HG03571 (cell line): ENCODE measurements at regions not wholly inside any gene's neighbourhood (a gene's known extent, or its start where the extent isn't known, plus 50 kb on each side); places are given as distances from the start of the nearest gene placed in this dataset.
"Not testable (repeated sequence)": the region's sequence is repeated elsewhere in the genome, so short reads cannot be mapped to it uniquely, and the experiment has no call there.

Experiments used
- ATAC-seq: cut with Tn5 transposase; IDR thresholded peaks from one replicate; pipeline ENCODE4 v1.9.1; 2021; ENCODE audit not compliant: unreplicated experiment

GRCh38 chr18:78875778-78876650 lies 103.6 kb upstream of the SALL3 start:
- no peak for ATAC-seq

GRCh38 chr18:78876868-78877267 lies 102.8 kb upstream of the SALL3 start:
- ATAC-seq = no peak

- no peak for ATAC-seq
Observed at GRCh38 chr18:78878335-78878734, 101.3 kb upstream of the SALL3 start.

- ATAC-seq = not testable (repeated sequence)
Observed at GRCh38 chr18:78879072-78879883, 100.3 kb upstream of the SALL3 start.

- ATAC-seq = no peak
Observed at GRCh38 chr18:78882585-78882984, 97.0 kb upstream of the SALL3 start.

- ATAC-seq = no peak
Observed at GRCh38 chr18:78883501-78883900, 96.1 kb upstream of the SALL3 start.

GRCh38 chr18:78884502-78884901 lies 95.1 kb upstream of the SALL3 start:
- ATAC-seq = no peak

GRCh38 chr18:78889250-78889649 lies 90.4 kb upstream of the SALL3 start:
- no peak for ATAC-seq

- ATAC-seq = no peak
Observed at GRCh38 chr18:78890388-78890787, 89.2 kb upstream of the SALL3 start.

- ATAC-seq = no peak
Observed at GRCh38 chr18:78891185-78891762, 88.3 kb upstream of the SALL3 start.

- no peak for ATAC-seq
Observed at GRCh38 chr18:78892177-78892576, 87.4 kb upstream of the SALL3 start.

- ATAC-seq = no peak
Observed at GRCh38 chr18:78892721-78893120, 86.9 kb upstream of the SALL3 start.

- no peak for ATAC-seq
Observed at GRCh38 chr18:78893281-78894032, 86.2 kb upstream of the SALL3 start.

GRCh38 chr18:78894033-78894305 lies 85.6 kb upstream of the SALL3 start:
- ATAC-seq = no peak

- no peak for ATAC-seq
Observed at GRCh38 chr18:78895207-78896001, 84.2 kb upstream of the SALL3 start.

- ATAC-seq = no peak
Observed at GRCh38 chr18:78896111-78896905, 83.3 kb upstream of the SALL3 start.

GRCh38 chr18:78898066-78898465 lies 81.6 kb upstream of the SALL3 start:
- no peak for ATAC-seq

GRCh38 chr18:78898635-78899034 lies 81.0 kb upstream of the SALL3 start:
- ATAC-seq = no peak

- no peak for ATAC-seq
Observed at GRCh38 chr18:78899241-78899640, 80.4 kb upstream of the SALL3 start.
